ENCODE measurements at regions not wholly inside any gene's neighbourhood (a gene's known extent, or its start where the extent isn't known, plus 50 kb on each side); places are given as distances from the start of the nearest gene placed in this dataset.
"Not testable (repeated sequence)": the region's sequence is repeated elsewhere in the genome, so short reads cannot be mapped to it uniquely, and the experiment has no call there.

DNA sequence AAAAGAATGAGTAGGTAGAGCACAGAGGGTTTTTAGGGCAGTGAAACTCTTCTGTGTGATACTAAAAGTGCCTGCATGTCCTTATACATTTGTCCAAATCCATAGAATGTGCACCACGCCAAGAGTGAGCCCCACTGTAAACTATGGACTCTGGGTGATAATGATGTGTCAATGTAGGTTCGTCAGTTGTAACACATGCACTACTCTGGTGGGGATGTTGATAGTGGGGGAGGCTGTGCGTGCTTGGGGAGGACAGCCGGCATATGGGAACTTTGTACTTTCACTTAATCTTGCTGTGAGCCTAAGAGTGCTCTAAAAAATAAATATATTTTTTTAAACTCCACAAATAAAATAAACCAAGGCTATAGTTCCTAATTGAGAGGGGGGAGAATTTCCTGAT, 319.2 kb downstream of the SHQ1 start:
- no peak overlapping the region for H3K4me3 Mint-ChIP-seq

DNA sequence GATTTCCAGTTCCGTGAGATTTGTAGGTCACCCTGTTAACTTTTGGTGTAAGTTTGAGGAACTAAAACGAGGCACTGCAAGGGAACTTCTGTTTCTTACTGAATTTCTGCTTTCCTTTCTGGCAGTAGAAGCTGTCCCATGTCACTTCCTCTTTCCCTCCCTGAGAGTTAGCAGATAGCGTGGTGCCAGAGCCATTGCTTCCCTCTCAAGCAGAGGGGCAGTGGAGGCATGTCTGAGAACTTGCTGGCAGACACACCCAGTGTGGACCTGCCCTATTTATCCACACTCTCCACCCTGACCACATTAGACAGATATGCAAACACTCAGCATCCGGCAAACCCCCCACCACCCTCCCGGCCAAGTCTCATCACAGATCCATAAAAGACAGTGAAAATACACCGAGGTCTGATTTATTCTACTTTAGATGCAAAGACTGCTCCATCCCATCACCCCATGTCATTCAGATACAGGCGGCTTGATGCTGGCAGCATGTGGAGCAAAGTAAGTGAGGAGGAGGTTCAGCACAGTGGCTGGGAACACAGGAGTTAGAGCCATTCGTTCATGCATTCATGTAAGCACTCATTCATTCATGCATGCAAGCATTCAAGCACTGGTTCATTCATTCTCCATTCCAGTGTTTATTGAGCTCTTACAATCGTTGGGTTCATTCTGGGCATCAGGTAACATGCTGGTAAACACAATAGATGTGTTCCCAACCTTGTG, 324.7 kb downstream of the SHQ1 start:
- H3K36me3 Mint-ChIP-seq (ENCODE audit: low read depth), result no peaks in the 10 kb centered on the region
- H3K9me3 Mint-ChIP-seq, result no peaks in the 10 kb centered on the region
- peak overlapping the region; percentile 52 for H3K27ac Mint-ChIP-seq
- DNase-seq (ENCODE audit: low spot score), result no peak
- H3K27me3 Mint-ChIP-seq (ENCODE audit: low read depth), result no peaks in the 10 kb centered on the region
- peak overlapping the region; percentile 45 for H3K4me3 Mint-ChIP-seq
- peaks cover 22% of the 10 kb centered on the region for H3K4me1 Mint-ChIP-seq (ENCODE audit: low read depth)

More for the DNA sequence above, 319.2 kb downstream of the SHQ1 start:
- Mint-ChIP-seq H3K9me3 (peaks cover 9% of the 10 kb centered on the region), H3K36me3 (ENCODE audit: low read depth) (no peaks in the 10 kb centered on the region), H3K27me3 (ENCODE audit: low read depth) (no peaks in the 10 kb centered on the region), H3K27ac (no peak overlapping the region), H3K4me1 (ENCODE audit: low read depth) (peaks cover 5% of the 10 kb centered on the region)
- DNase-seq (ENCODE audit: low spot score), result no peak

DNA sequence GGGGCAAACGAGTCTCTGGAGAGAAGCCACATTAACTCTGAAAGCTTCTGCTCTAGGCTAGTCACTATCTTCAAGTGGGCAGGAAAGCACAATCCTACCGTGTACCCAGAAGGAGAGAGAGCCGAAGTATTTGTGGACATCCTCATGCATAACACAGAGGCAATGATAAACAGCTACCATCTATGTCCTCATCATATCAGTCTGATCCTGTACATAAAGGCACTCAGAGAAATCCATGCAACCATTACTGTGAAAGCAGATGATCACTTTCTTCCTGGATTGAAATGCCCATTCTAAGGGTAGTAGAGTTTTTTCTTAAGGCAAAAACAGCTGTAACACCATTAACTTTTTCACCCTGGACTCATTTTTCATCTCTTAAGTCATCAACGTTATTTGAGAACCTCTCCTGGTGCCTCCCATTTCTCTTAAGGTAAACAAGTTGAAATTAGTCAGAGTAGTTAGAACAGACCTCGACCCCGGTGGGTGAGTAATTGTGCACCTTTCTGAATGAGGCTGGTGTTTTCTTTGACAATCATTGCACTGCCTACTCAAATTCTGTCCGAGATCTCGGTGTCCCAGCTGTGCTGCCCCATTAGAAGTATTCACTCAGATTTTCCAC, 327.4 kb downstream of the SHQ1 start:
- DNase-seq (ENCODE audit: low spot score), result peak; percentile 81
- no peaks in the 10 kb centered on the region for H3K9me3 Mint-ChIP-seq
- H3K36me3 Mint-ChIP-seq (ENCODE audit: low read depth), result no peaks in the 10 kb centered on the region
- peak overlapping the region; percentile 26 for H3K4me3 Mint-ChIP-seq
- peak overlapping the region; percentile 32 for H3K27ac Mint-ChIP-seq
- no peaks in the 10 kb centered on the region for H3K27me3 Mint-ChIP-seq (ENCODE audit: low read depth)
- H3K4me1 Mint-ChIP-seq (ENCODE audit: low read depth), result peaks cover 22% of the 10 kb centered on the region

- H3K4me3 Mint-ChIP-seq, result no peak overlapping the region
- no peak for DNase-seq (ENCODE audit: low spot score)
- H3K27ac Mint-ChIP-seq, result peak overlapping the region; percentile 32
- H3K36me3 Mint-ChIP-seq (ENCODE audit: low read depth), result no peaks in the 10 kb centered on the region
- H3K9me3 Mint-ChIP-seq, result no peaks in the 10 kb centered on the region
- peaks cover 22% of the 10 kb centered on the region for H3K4me1 Mint-ChIP-seq (ENCODE audit: low read depth)
- H3K27me3 Mint-ChIP-seq (ENCODE audit: low read depth), result no peaks in the 10 kb centered on the region
Observed at GRCh38 chr3:72519946-72520604, 328.2 kb downstream of the SHQ1 start.

- no peaks in the 10 kb centered on the region for H3K27me3 Mint-ChIP-seq (ENCODE audit: low read depth)
- no peaks in the 10 kb centered on the region for H3K9me3 Mint-ChIP-seq
- no peak overlapping the region for H3K27ac Mint-ChIP-seq
- no peak overlapping the region for H3K4me3 Mint-ChIP-seq
- H3K36me3 Mint-ChIP-seq (ENCODE audit: low read depth), result no peaks in the 10 kb centered on the region
- no peak for DNase-seq (ENCODE audit: low spot score)
- H3K4me1 Mint-ChIP-seq (ENCODE audit: low read depth), result peaks cover 14% of the 10 kb centered on the region
Observed at GRCh38 chr3:72517921-72518424, 330.3 kb downstream of the SHQ1 start.

- Mint-ChIP-seq H3K36me3 (ENCODE audit: low read depth) (no peaks in the 10 kb centered on the region), H3K9me3 (no peaks in the 10 kb centered on the region), H3K4me1 (ENCODE audit: low read depth) (peaks cover 12% of the 10 kb centered on the region), H3K27me3 (ENCODE audit: low read depth) (no peaks in the 10 kb centered on the region), H3K27ac (no peak overlapping the region), H3K4me3 (no peak overlapping the region)
- no peak for DNase-seq (ENCODE audit: low spot score)
Observed at GRCh38 chr3:72517336-72517735, 330.9 kb downstream of the SHQ1 start.

DNA sequence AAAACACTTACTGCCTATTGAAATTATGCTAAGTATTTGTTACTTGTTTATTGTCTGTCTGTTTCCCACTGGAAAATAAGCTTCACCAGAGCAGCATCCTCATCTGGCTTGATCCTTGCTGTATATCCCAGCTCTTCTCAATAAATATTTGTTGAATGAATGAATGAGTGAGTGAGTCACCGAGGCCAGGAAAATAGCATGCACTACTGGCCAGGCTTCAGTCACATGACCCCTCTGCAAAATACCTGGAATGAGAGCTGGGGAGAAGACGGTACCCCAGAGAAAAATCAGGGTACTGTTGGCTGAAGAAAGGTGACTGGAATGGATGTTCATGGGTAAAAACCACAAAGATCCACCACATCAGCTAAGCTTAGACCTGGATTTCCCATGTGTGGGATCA, 331.9 kb downstream of the SHQ1 start:
- Mint-ChIP-seq H3K27ac (no peak overlapping the region), H3K36me3 (ENCODE audit: low read depth) (no peaks in the 10 kb centered on the region), H3K4me1 (ENCODE audit: low read depth) (peaks cover 12% of the 10 kb centered on the region), H3K9me3 (no peaks in the 10 kb centered on the region), H3K4me3 (no peak overlapping the region), H3K27me3 (ENCODE audit: low read depth) (no peaks in the 10 kb centered on the region)
- no peak for DNase-seq (ENCODE audit: low spot score)

DNA sequence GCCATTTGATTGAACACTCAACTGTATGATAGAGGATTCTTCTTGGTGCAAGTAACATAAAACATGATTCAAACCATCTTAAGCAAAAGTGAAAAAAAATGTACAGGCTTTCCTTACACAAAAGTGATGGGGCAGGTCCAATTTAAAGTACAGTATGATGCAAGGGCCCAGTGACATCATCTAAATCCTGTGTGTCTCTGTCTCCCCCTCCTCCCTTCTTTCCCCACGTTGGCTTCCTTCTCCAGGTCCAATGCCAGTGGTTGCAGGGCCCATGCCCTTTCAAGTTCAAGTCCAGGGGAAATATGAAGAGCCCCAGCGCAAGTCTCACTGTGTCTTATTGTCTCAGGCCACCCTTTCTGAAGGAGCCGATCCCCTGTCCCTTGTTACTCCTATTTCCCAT, 332.3 kb downstream of the SHQ1 start:
- H3K4me3 Mint-ChIP-seq, result no peak overlapping the region
- H3K36me3 Mint-ChIP-seq (ENCODE audit: low read depth), result no peaks in the 10 kb centered on the region
- peaks cover 10% of the 10 kb centered on the region for H3K4me1 Mint-ChIP-seq (ENCODE audit: low read depth)
- H3K9me3 Mint-ChIP-seq, result no peaks in the 10 kb centered on the region
- H3K27me3 Mint-ChIP-seq (ENCODE audit: low read depth), result no peaks in the 10 kb centered on the region
- DNase-seq (ENCODE audit: low spot score), result no peak
- H3K27ac Mint-ChIP-seq, result no peak overlapping the region

DNA sequence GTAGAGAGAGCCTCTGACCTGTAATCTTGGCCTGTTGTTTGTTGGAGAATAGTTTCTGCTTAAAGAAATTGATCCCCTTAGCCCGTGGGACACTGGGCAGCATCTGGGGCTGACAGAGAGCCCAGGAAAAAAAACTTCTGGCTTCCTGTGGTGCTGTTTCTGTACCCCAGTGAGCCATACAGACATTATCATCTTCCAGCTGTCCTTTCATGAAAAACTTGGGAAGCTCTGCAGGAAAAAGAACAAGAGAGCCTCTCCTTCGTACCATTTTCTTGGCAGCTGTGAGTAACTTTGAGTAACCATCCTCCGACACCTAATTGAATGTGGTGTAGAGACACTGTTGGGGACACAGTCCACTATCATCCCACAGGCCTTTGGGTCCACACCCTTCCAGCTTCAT, 333.0 kb downstream of the SHQ1 start:
- Mint-ChIP-seq H3K27me3 (ENCODE audit: low read depth) (no peaks in the 10 kb centered on the region), H3K36me3 (ENCODE audit: low read depth) (no peaks in the 10 kb centered on the region), H3K4me3 (no peak overlapping the region), H3K4me1 (ENCODE audit: low read depth) (peaks cover 7% of the 10 kb centered on the region), H3K27ac (no peak overlapping the region), H3K9me3 (no peaks in the 10 kb centered on the region)
- DNase-seq (ENCODE audit: low spot score), result no peak

DNA sequence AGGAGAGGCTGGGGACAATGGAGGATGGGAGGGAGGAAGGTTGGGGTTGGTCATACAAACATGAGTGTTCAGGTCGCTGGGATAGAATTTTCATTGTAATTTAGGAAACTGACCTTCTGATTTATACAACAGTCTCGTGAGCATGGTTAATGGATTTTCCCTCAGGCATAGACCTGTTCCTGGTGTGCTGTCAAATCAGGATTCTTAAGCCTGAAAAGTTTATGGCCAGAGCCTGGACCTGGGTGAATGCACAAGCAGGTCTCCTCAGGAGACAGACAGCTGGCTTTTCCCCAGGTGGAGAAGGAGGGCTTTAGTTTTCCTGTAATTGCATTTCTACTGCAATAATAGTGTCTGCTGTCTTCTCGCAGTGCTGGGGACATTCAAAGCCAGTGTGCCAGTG, 338.0 kb downstream of the SHQ1 start:
- no peaks in the 10 kb centered on the region for H3K9me3 Mint-ChIP-seq
- no peak overlapping the region for H3K4me3 Mint-ChIP-seq
- DNase-seq (ENCODE audit: low spot score), result no peak
- H3K27me3 Mint-ChIP-seq (ENCODE audit: low read depth), result no peaks in the 10 kb centered on the region
- H3K36me3 Mint-ChIP-seq (ENCODE audit: low read depth), result no peaks in the 10 kb centered on the region
- no peaks in the 10 kb centered on the region for H3K4me1 Mint-ChIP-seq (ENCODE audit: low read depth)
- H3K27ac Mint-ChIP-seq, result no peak overlapping the region

GRCh38 chr3:72505539-72506405, 342.5 kb downstream of the SHQ1 start:
- H3K4me1 Mint-ChIP-seq (ENCODE audit: low read depth), result peaks cover 3% of the 10 kb centered on the region
- H3K9me3 Mint-ChIP-seq, result peaks cover 4% of the 10 kb centered on the region
- no peaks in the 10 kb centered on the region for H3K36me3 Mint-ChIP-seq (ENCODE audit: low read depth)
- no peak overlapping the region for H3K4me3 Mint-ChIP-seq
- no peak for DNase-seq (ENCODE audit: low spot score)
- no peaks in the 10 kb centered on the region for H3K27me3 Mint-ChIP-seq (ENCODE audit: low read depth)
- no peak overlapping the region for H3K27ac Mint-ChIP-seq

DNA sequence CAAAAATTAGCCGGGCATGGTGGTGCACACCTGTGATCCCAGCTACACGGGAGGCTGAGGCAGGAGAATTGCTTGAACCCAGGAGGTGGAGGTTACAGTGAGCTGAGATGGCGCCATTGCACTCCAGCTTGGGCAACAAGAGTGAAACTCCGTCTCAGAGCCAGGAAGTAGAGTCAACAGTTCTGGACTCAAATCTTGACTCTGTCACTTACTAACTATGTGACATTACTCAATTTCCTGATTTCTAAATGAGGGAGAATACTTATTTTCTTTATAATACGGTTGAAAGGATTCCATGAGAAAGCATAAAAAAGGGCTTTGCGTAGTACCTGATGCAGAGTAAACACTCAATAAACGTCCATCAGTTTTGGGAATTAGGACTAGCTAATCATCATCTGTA, 350.7 kb downstream of the SHQ1 start:
- H3K4me1 Mint-ChIP-seq (ENCODE audit: low read depth), result peaks cover 13% of the 10 kb centered on the region
- not testable (repeated sequence) for H3K4me3 Mint-ChIP-seq; H3K36me3 Mint-ChIP-seq (ENCODE audit: low read depth); DNase-seq (ENCODE audit: low spot score); H3K27me3 Mint-ChIP-seq (ENCODE audit: low read depth); H3K27ac Mint-ChIP-seq
- peaks cover 16% of the 10 kb centered on the region for H3K9me3 Mint-ChIP-seq

DNA sequence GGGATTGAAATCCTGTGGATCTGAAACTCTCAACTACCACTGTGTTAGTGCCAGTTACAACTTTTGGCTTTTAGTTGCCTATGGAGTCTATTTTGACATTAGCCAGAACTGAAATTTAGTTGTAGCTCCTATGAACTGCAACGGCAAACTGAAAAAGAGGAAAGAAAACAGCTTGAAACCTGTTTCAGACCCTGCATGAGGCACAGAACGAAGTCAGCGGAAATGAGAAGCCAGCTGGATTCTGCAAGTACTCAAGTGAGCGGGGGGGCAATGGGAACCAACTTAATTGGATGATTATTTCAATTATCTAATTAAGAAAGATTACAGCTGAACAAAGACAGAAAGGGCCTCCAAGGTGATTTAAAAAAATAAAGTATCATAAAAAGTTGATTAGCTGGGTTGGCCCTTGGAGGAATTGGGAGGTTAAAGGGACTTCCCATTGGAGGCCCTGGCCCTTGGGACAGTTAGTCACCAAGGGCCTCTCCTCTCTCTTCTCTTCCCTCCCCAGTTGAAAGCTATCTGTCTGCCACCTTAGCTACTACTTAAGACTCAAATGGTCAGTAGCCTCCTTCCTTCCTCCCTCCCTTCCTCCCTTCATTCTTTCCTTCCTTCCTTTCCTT, 352.1 kb downstream of the SHQ1 start:
- Mint-ChIP-seq H3K9me3 (peaks cover 16% of the 10 kb centered on the region), H3K27ac (peak overlapping the region; percentile 60)
- DNase-seq (ENCODE audit: low spot score), result no peak

More for the DNA sequence above, 352.1 kb downstream of the SHQ1 start:
- Mint-ChIP-seq H3K4me1 (ENCODE audit: low read depth) (peaks cover 13% of the 10 kb centered on the region), H3K4me3 (no peak overlapping the region), H3K27me3 (ENCODE audit: low read depth) (no peaks in the 10 kb centered on the region), H3K36me3 (ENCODE audit: low read depth) (peaks cover 4% of the 10 kb centered on the region)
